ENCODE measurements at regions not wholly inside any gene's neighbourhood (a gene's known extent, or its start where the extent isn't known, plus 50 kb on each side); places are given as distances from the start of the nearest gene placed in this dataset.

DNA sequence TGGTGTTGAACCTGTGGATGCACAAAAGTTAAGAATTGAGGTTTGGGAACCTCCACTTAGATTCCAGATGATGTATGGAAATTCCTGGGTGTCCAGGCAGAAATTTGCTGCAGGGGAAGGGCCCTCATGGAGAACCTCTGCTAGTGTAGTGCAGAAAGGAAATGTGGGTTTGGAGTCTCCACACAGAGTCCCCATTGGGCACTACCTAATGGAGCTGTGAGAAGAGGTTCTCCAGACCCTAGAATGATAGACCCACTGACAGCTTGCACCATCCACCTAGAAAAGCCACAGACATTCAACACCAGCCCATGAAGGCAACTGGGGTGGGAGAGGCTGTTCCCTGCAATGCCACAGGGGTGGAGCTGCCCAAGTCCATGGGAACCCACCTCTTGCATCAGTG lies 1032.8 kb upstream of the EPHA6 start:
- Histone ChIP-seq H3K27me3 (ENCODE audit: control insufficient read depth in 2 of 2, insufficient read depth in 2 of 2, low read length in 2 of 2) (no peaks in the 10 kb centered on the region), H4K20me1 (replicated peaks; ENCODE audit: control insufficient read depth, insufficient read depth, low read length) (no peaks in the 10 kb centered on the region), H3K4me1 (replicated peaks in 1 of 2; ENCODE audit: control insufficient read depth in 2 of 2, insufficient read depth in 2 of 2, low read length in 2 of 2) (no peaks in the 10 kb centered on the region), H3K79me2 (ENCODE audit: control insufficient read depth, insufficient read depth, low read length) (no peaks in the 10 kb centered on the region), H3K36me3 (ENCODE audit: control insufficient read depth, insufficient read depth, low read length) (no peaks in the 10 kb centered on the region), H2AFZ (ENCODE audit: low read depth, low read length) (no peak overlapping the region), H3K9ac (ENCODE audit: insufficient read depth in 1 of 2, low read depth in 2 of 2, low read length in 2 of 2) (no peak overlapping the region), H3K27ac (ENCODE audit: extremely low read depth, low read depth, low read length) (no peak overlapping the region), H3K9me3 (replicated peaks; ENCODE audit: control insufficient read depth, insufficient read depth, low read depth, low read length) (no peaks in the 10 kb centered on the region), H3K4me3 (no peak overlapping the region), H3K9me1 (ENCODE audit: control insufficient read depth, insufficient read depth, low read length) (no peaks in the 10 kb centered on the region), H3K4me2 (ENCODE audit: insufficient read depth, low read length) (no peak overlapping the region)
- in situ Hi-C loops (cut with MboI) (no loop called here), intact Hi-C loops (cut with micrococcal nuclease) (no loop called here)
- ATAC-seq = no peak
- DNase-seq (ENCODE audit: extremely low read depth in 1 of 4, low spot score in 3 of 4) = no peak
- CTCF ChIA-PET (ENCODE audit: low intra/inter-chr PET ratio) = no interaction called here
- POLR2A ChIA-PET = no interaction called here
- FAIRE-seq = no peak
- no TSS peak for BruUV-seq (replicated peaks)
- TF ChIP-seq ZFP36 (IDR thresholded peaks at IDR 0.05; ENCODE audit: low read depth, low read length, partially characterized antibody) (no peak), PTTG1 (tag; IDR thresholded peaks at IDR 0.05; ENCODE audit: low read depth) (no peak), ZNF41 (CRISPR knock-in tag; conservative IDR thresholded peaks at IDR 0.05) (no peak), ZZZ3 (IDR thresholded peaks at IDR 0.05) (no peak), GATA2 (CRISPR knock-in tag; IDR thresholded peaks at IDR 0.05) (no peak)
- TF ChIP-seq, protein P1, sequence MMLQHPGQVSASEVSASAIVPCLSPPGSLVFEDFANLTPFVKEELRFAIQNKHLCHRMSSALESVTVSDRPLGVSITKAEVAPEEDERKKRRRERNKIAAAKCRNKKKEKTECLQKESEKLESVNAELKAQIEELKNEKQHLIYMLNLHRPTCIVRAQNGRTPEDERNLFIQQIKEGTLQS (IDR thresholded peaks at IDR 0.05) = no peak
- TF ChIP-seq, protein P1 (CRISPR knock-in tag; conservative IDR thresholded peaks at IDR 0.05) = no peak
- TF ChIP-seq, protein P2, sequence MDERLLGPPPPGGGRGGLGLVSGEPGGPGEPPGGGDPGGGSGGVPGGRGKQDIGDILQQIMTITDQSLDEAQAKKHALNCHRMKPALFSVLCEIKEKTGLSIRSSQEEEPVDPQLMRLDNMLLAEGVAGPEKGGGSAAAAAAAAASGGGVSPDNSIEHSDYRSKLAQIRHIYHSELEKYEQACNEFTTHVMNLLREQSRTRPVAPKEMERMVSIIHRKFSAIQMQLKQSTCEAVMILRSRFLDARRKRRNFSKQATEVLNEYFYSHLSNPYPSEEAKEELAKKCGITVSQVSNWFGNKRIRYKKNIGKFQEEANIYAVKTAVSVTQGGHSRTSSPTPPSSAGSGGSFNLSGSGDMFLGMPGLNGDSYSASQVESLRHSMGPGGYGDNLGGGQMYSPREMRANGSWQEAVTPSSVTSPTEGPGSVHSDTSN (CRISPR knock-in tag; IDR thresholded peaks at IDR 0.05; ENCODE audit: low read depth) = no peak
- TF ChIP-seq, protein P2 (tag; conservative IDR thresholded peaks at IDR 0.05; ENCODE audit: low read depth) = no peak
- TF ChIP-seq, protein P3, sequence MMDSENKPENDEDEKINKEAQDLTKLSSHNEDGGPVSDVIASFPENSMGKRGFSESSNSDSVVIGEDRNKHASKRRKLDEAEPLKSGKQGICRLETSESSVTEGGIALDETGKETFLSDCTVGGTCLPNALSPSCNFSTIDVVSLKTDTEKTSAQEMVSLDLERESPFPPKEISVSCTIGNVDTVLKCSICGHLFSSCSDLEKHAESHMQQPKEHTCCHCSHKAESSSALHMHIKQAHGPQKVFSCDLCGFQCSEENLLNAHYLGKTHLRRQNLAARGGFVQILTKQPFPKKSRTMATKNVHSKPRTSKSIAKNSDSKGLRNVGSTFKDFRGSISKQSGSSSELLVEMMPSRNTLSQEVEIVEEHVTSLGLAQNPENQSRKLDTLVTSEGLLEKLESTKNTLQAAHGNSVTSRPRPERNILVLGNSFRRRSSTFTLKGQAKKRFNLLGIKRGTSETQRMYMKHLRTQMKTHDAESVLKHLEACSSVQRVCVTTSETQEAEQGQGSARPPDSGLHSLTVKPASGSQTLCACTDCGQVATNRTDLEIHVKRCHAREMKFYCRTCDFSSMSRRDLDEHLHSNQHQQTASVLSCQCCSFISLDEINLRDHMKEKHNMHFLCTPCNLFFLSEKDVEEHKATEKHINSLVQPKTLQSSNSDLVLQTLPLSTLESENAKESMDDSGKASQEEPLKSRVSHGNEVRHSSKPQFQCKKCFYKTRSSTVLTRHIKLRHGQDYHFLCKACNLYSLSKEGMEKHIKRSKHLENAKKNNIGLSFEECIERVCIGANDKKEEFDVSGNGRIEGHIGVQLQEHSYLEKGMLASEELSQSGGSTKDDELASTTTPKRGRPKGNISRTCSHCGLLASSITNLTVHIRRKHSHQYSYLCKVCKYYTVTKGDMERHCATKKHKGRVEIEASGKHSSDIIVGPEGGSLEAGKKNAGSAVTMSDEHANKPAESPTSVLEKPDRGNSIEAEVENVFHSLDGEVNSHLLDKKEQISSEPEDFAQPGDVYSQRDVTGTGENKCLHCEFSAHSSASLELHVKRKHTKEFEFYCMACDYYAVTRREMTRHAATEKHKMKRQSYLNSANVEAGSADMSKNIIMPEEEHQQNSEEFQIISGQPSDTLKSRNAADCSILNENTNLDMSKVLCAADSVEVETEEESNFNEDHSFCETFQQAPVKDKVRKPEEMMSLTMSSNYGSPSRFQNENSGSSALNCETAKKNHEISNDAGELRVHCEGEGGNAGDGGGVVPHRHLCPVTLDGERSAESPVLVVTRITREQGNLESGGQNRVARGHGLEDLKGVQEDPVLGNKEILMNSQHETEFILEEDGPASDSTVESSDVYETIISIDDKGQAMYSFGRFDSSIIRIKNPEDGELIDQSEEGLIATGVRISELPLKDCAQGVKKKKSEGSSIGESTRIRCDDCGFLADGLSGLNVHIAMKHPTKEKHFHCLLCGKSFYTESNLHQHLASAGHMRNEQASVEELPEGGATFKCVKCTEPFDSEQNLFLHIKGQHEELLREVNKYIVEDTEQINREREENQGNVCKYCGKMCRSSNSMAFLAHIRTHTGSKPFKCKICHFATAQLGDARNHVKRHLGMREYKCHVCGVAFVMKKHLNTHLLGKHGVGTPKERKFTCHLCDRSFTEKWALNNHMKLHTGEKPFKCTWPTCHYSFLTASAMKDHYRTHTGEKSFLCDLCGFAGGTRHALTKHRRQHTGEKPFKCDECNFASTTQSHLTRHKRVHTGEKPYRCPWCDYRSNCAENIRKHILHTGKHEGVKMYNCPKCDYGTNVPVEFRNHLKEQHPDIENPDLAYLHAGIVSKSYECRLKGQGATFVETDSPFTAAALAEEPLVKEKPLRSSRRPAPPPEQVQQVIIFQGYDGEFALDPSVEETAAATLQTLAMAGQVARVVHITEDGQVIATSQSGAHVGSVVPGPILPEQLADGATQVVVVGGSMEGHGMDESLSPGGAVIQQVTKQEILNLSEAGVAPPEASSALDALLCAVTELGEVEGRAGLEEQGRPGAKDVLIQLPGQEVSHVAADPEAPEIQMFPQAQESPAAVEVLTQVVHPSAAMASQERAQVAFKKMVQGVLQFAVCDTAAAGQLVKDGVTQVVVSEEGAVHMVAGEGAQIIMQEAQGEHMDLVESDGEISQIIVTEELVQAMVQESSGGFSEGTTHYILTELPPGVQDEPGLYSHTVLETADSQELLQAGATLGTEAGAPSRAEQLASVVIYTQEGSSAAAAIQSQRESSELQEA (IDR thresholded peaks at IDR 0.05; ENCODE audit: low read depth) = no peak
- TF ChIP-seq, protein P4, sequence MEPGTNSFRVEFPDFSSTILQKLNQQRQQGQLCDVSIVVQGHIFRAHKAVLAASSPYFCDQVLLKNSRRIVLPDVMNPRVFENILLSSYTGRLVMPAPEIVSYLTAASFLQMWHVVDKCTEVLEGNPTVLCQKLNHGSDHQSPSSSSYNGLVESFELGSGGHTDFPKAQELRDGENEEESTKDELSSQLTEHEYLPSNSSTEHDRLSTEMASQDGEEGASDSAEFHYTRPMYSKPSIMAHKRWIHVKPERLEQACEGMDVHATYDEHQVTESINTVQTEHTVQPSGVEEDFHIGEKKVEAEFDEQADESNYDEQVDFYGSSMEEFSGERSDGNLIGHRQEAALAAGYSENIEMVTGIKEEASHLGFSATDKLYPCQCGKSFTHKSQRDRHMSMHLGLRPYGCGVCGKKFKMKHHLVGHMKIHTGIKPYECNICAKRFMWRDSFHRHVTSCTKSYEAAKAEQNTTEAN (CRISPR knock-in tag; IDR thresholded peaks at IDR 0.05) = no peak

All from K562 (cell line).